ENCODE measurements at regions not wholly inside any gene's neighbourhood (a gene's known extent, or its start where the extent isn't known, plus 50 kb on each side); places are given as distances from the start of the nearest gene placed in this dataset.

GRCh38 chr1:101323535-101323934 is 86.7 kb downstream of the S1PR1 start:
- no peak overlapping the region for H3K27ac ChIP-seq
- DNase-seq, result no peak
- no peaks in the 10 kb centered on the region for H3K9me3 ChIP-seq
- H3K27me3 ChIP-seq (replicated peaks in 1 of 7), result no peaks in the 10 kb centered on the region
- H3K4me3 ChIP-seq, result no peak overlapping the region
- no peak for TF ChIP-seq POLR2A (IDR thresholded peaks at IDR 0.05)
- TF ChIP-seq CTCF (IDR thresholded peaks at IDR 0.05 in 8 of 11, conservative IDR thresholded peaks at IDR 0.05 in 3 of 11), result no peak
- no peak for TF ChIP-seq POLR2AphosphoS5 (IDR thresholded peaks at IDR 0.05)
- WGBS, 5 donors, result 55 to 100% (median 91%) methylated on average over 1 of the region's 1 CpG
- no peaks in the 10 kb centered on the region for H3K4me1 ChIP-seq
- intact Hi-C loops (cut with DNase I; ENCODE audit: low total_unique reads), result no loop called here
- H3K36me3 ChIP-seq, result no peaks in the 10 kb centered on the region

- no peak overlapping the region for H3K27ac ChIP-seq
- H3K27me3 ChIP-seq (replicated peaks in 1 of 7), result no peaks in the 10 kb centered on the region
- 78 to 94% (median 84%) methylated on average over 1 of the region's 1 CpG for WGBS, 5 donors
- no peaks in the 10 kb centered on the region for H3K36me3 ChIP-seq
- H3K9me3 ChIP-seq, result no peaks in the 10 kb centered on the region
- intact Hi-C loops (cut with DNase I; ENCODE audit: low total_unique reads), result no loop called here
- H3K4me1 ChIP-seq, result no peaks in the 10 kb centered on the region
- no peak overlapping the region for H3K4me3 ChIP-seq
- no peak for TF ChIP-seq CTCF (IDR thresholded peaks at IDR 0.05 in 8 of 11, conservative IDR thresholded peaks at IDR 0.05 in 3 of 11)
- no peak for TF ChIP-seq POLR2AphosphoS5 (IDR thresholded peaks at IDR 0.05)
- TF ChIP-seq POLR2A (IDR thresholded peaks at IDR 0.05), result no peak
- DNase-seq, result no peak
Measured at GRCh38 chr1:101325144-101325543, 88.3 kb downstream of the S1PR1 start.

- Histone ChIP-seq H3K36me3 (no peaks in the 10 kb centered on the region), H3K27me3 (replicated peaks in 1 of 7) (no peaks in the 10 kb centered on the region), H3K4me3 (no peak overlapping the region), H3K9me3 (peaks cover 0 to 13% (median 6%) of the 10 kb centered on the region in 8 donors), H3K27ac (no peak overlapping the region), H3K4me1 (no peaks in the 10 kb centered on the region)
- 86 to 93% (median 89%) methylated on average over 6 of the region's 6 CpGs for WGBS, 5 donors
- no peak for TF ChIP-seq POLR2AphosphoS5 (IDR thresholded peaks at IDR 0.05)
- no peak for TF ChIP-seq CTCF (IDR thresholded peaks at IDR 0.05 in 8 of 11, conservative IDR thresholded peaks at IDR 0.05 in 3 of 11)
- no peak for TF ChIP-seq POLR2A (IDR thresholded peaks at IDR 0.05)
- no peak for DNase-seq
- intact Hi-C loops (cut with DNase I; ENCODE audit: low total_unique reads), result no loop called here
Measured at GRCh38 chr1:101330427-101331130, 93.8 kb downstream of the S1PR1 start.

GRCh38 chr1:101331794-101332193 is 95.0 kb downstream of the S1PR1 start:
- peaks cover 0 to 13% (median 6%) of the 10 kb centered on the region in 8 donors for H3K9me3 ChIP-seq
- no peak overlapping the region for H3K27ac ChIP-seq
- no peak overlapping the region for H3K4me3 ChIP-seq
- no peaks in the 10 kb centered on the region for H3K36me3 ChIP-seq
- TF ChIP-seq CTCF (IDR thresholded peaks at IDR 0.05 in 8 of 11, conservative IDR thresholded peaks at IDR 0.05 in 3 of 11), result no peak
- TF ChIP-seq POLR2AphosphoS5 (IDR thresholded peaks at IDR 0.05), result no peak
- no peak for TF ChIP-seq POLR2A (IDR thresholded peaks at IDR 0.05)
- DNase-seq, result no peak
- intact Hi-C loops (cut with DNase I; ENCODE audit: low total_unique reads), result no loop called here
- no peaks in the 10 kb centered on the region for H3K4me1 ChIP-seq
- 61 to 91% (median 77%) methylated on average over 2 of the region's 2 CpGs for WGBS, 5 donors
- H3K27me3 ChIP-seq (replicated peaks in 1 of 7), result no peaks in the 10 kb centered on the region
